ENCODE measurements at regions not wholly inside any gene's neighbourhood (a gene's known extent, or its start where the extent isn't known, plus 50 kb on each side); places are given as distances from the start of the nearest gene placed in this dataset.
A peak's percentile ranks its signal among the peaks of the same experiment; 100 is the strongest.

- no peaks in the 10 kb centered on the region for H3K36me3 ChIP-seq
- intact Hi-C loops (cut with DNase I; ENCODE audit: low total_unique reads), result no loop called here
- H3K4me3 ChIP-seq, result no peak overlapping the region
- no peak overlapping the region for H3K27ac ChIP-seq
- peaks cover 0 to 13% of the 10 kb centered on the region in 2 donors for H3K9me3 ChIP-seq
- DNase-seq, result no peak
- TF ChIP-seq CTCF (IDR thresholded peaks at IDR 0.05) (no peak), POLR2A (IDR thresholded peaks at IDR 0.05) (no peak)
- H3K27me3 ChIP-seq, result peaks cover 0 to 2% of the 10 kb centered on the region in 2 donors
- no peaks in the 10 kb centered on the region for H3K4me1 ChIP-seq
Observed at GRCh38 chr11:70747921-70748320, 349.6 kb downstream of the CTTN start.

GRCh38 chr11:70751142-70751734, 352.9 kb downstream of the CTTN start:
- H3K4me3 ChIP-seq, result no peak overlapping the region
- no peaks in the 10 kb centered on the region for H3K36me3 ChIP-seq
- DNase-seq, result no peak
- no peak for TF ChIP-seq CTCF (IDR thresholded peaks at IDR 0.05)
- TF ChIP-seq POLR2A (IDR thresholded peaks at IDR 0.05), result no peak
- peaks cover 0 to 2% of the 10 kb centered on the region in 2 donors for H3K27me3 ChIP-seq
- intact Hi-C loops (cut with DNase I; ENCODE audit: low total_unique reads), result no loop called here
- H3K4me1 ChIP-seq, result peaks cover 0 to 4% of the 10 kb centered on the region in 2 donors
- peaks cover 0 to 13% of the 10 kb centered on the region in 2 donors for H3K9me3 ChIP-seq
- no peak overlapping the region for H3K27ac ChIP-seq

- H3K9me3 ChIP-seq, result peaks cover 0 to 11% of the 10 kb centered on the region in 2 donors
- peak in 1 of 2 donors; percentile 21 for DNase-seq
- H3K27ac ChIP-seq, result no peak overlapping the region
- peaks cover 0 to 4% of the 10 kb centered on the region in 2 donors for H3K4me1 ChIP-seq
- intact Hi-C loops (cut with DNase I; ENCODE audit: low total_unique reads), result no loop called here
- H3K4me3 ChIP-seq, result no peak overlapping the region
- TF ChIP-seq POLR2A (IDR thresholded peaks at IDR 0.05) (peak in 1 of 2 donors; percentile 7), CTCF (IDR thresholded peaks at IDR 0.05) (peak; percentile 22 to 87 (median 78))
- H3K36me3 ChIP-seq, result no peaks in the 10 kb centered on the region
- peaks cover 0 to 2% of the 10 kb centered on the region in 2 donors for H3K27me3 ChIP-seq
Observed at GRCh38 chr11:70755410-70756158, 357.3 kb downstream of the CTTN start.

GRCh38 chr11:70756341-70756740, 358.0 kb downstream of the CTTN start:
- Histone ChIP-seq H3K36me3 (no peaks in the 10 kb centered on the region), H3K4me3 (no peak overlapping the region), H3K27ac (no peak overlapping the region), H3K27me3 (peaks cover 0 to 2% of the 10 kb centered on the region in 2 donors), H3K9me3 (peaks cover 0 to 3% of the 10 kb centered on the region in 2 donors), H3K4me1 (peaks cover 0 to 4% of the 10 kb centered on the region in 2 donors)
- no peak for DNase-seq
- intact Hi-C loops (cut with DNase I; ENCODE audit: low total_unique reads), result no loop called here
- no peak for TF ChIP-seq POLR2A (IDR thresholded peaks at IDR 0.05)
- TF ChIP-seq CTCF (IDR thresholded peaks at IDR 0.05), result no peak

- Histone ChIP-seq H3K4me1 (peaks cover 0 to 4% of the 10 kb centered on the region in 2 donors), H3K36me3 (no peaks in the 10 kb centered on the region), H3K9me3 (no peaks in the 10 kb centered on the region), H3K4me3 (no peak overlapping the region), H3K27me3 (peaks cover 0 to 2% of the 10 kb centered on the region in 2 donors), H3K27ac (no peak overlapping the region)
- no peak for DNase-seq
- TF ChIP-seq POLR2A (IDR thresholded peaks at IDR 0.05) (no peak), CTCF (IDR thresholded peaks at IDR 0.05) (no peak)
- intact Hi-C loops (cut with DNase I; ENCODE audit: low total_unique reads), result no loop called here
Observed at GRCh38 chr11:70756756-70757155, 358.4 kb downstream of the CTTN start.
